OCI-LY3 (cell line): ENCODE measurements at regions not wholly inside any gene's neighbourhood (a gene's known extent, or its start where the extent isn't known, plus 50 kb on each side); places are given as distances from the start of the nearest gene placed in this dataset.

Experiments used
- H2AFZ ChIP-seq: fragments of 200-600, 300-600 bp; shearing (Covaris generic); 2 replicates; pipeline ENCODE4 v1.6.0; 2014; ENCODE audit warnings: antibody characterized with exemption, low read depth, low read length
- H3K27ac ChIP-seq: fragments of 200-600, 300-600 bp; sonication (generic); 2 replicates; pipeline ENCODE4 v1.5.1; 2014; ENCODE audit warnings: mild to moderate bottlenecking, low read length, moderate library complexity, mixed read lengths
- H3K27me3 ChIP-seq: fragments of 200-600, 300-600 bp; sonication (generic); 2 replicates; pipeline ENCODE4 v1.6.1; 2014; ENCODE audit warnings: low read depth, low read length, mixed read lengths
- H3K36me3 ChIP-seq: fragments of 200-600, 300-600 bp; sonication (generic); replicated peaks from 2 replicates; pipeline ENCODE3; 2014; ENCODE audit warnings: low read depth, low read length, mixed read lengths
- H3K4me1 ChIP-seq: fragments of 300-600, 200-600 bp; sonication (generic); 2 replicates; pipeline ENCODE4 v1.6.1; 2014; ENCODE audit warnings: low read length, mixed read lengths
- H3K4me2 ChIP-seq: fragments of 200-600, 300-600 bp; sonication (generic); 2 replicates; pipeline ENCODE4 v1.6.1; 2014; ENCODE audit warnings: low read length, mixed read lengths
- H3K4me3 ChIP-seq: fragments of 300-600, 200-600 bp; sonication (generic); 2 replicates; pipeline ENCODE4 v1.5.1; 2014; ENCODE audit warnings: antibody characterized with exemption, mild to moderate bottlenecking, low read length, moderate library complexity
- H3K79me2 ChIP-seq: fragments of 300-600, 200-600 bp; shearing (Covaris generic); 2 replicates; pipeline ENCODE4 v1.6.1; 2014; ENCODE audit warnings: mild to moderate bottlenecking, low read length, mixed read lengths
- H3K9ac ChIP-seq: fragments of 300-600, 200-600 bp; shearing (Covaris generic); 2 replicates; pipeline ENCODE4 v1.6.0; 2014; ENCODE audit warnings: mild to moderate bottlenecking, low read length, moderate library complexity
- H3K9me3 ChIP-seq: fragments of 200-600, 300-600 bp; shearing (Covaris generic); 2 replicates; pipeline ENCODE4 v1.6.1; 2014; ENCODE audit warnings: low read length, mixed read lengths; ENCODE audit not compliant: insufficient read depth
- H4K20me1 ChIP-seq: fragments of 200-600, 300-600 bp; sonication (generic); 2 replicates; pipeline ENCODE4 v1.6.1; 2016; ENCODE audit warnings: low read length, mixed read lengths; ENCODE audit not compliant: insufficient read depth
- EZH2phosphoT487 ChIP-seq: fragments of 200-600 bp; shearing (Covaris generic); IDR thresholded peaks from 2 replicates; pipeline ENCODE4 v1.6.1; 2018; ENCODE audit warnings: antibody characterized with exemption, mixed run types, low read depth
- TF ChIP-seq, protein P1 (sequence below): fragments of 200-600, 300-600 bp; sonication (generic); IDR thresholded peaks from 2 replicates; pipeline ENCODE4 v1.5.1; 2014; ENCODE audit warnings: antibody characterized with exemption, low read length, low read depth

DNA sequence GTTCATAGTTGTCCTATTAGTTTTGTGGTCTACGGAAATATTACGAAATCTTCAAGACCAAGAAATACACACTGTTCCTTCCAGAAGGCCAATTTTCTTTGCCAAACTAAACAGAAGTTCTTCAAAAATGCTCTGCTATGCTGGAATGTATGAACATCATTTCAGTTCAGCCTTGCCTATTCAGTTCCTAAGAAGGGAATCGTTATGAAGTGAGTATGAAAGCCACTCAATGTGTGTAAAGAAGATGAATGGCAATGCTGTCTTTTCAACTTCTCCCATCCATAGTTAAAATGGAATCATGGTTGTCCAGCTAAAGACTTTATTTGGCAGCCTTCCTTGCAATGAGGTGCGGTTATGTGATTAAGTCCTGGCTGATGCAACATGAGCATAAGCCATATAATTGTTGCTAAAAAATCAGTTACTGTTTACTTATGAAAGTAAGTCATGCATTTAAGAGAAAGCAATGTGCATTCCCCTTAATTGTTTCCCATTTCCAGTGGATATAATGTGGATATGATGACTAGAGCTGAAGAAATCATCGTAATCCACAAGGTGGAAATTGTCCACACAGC lies 73.8 kb upstream of the PTPRR start:
- H3K9me3 ChIP-seq = no peaks in the 10 kb centered on the region
- H3K27ac ChIP-seq = no peak overlapping the region
- no peak overlapping the region for H3K9ac ChIP-seq
- H2AFZ ChIP-seq = no peak overlapping the region
- H3K79me2 ChIP-seq = no peaks in the 10 kb centered on the region
- H3K4me3 ChIP-seq = no peak overlapping the region
- no peaks in the 10 kb centered on the region for H3K36me3 ChIP-seq
- TF ChIP-seq, protein P1, sequence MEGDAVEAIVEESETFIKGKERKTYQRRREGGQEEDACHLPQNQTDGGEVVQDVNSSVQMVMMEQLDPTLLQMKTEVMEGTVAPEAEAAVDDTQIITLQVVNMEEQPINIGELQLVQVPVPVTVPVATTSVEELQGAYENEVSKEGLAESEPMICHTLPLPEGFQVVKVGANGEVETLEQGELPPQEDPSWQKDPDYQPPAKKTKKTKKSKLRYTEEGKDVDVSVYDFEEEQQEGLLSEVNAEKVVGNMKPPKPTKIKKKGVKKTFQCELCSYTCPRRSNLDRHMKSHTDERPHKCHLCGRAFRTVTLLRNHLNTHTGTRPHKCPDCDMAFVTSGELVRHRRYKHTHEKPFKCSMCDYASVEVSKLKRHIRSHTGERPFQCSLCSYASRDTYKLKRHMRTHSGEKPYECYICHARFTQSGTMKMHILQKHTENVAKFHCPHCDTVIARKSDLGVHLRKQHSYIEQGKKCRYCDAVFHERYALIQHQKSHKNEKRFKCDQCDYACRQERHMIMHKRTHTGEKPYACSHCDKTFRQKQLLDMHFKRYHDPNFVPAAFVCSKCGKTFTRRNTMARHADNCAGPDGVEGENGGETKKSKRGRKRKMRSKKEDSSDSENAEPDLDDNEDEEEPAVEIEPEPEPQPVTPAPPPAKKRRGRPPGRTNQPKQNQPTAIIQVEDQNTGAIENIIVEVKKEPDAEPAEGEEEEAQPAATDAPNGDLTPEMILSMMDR = no peak
- TF ChIP-seq EZH2phosphoT487 = no peak
- H3K4me2 ChIP-seq = no peak overlapping the region
- no peaks in the 10 kb centered on the region for H3K27me3 ChIP-seq
- H4K20me1 ChIP-seq = no peaks in the 10 kb centered on the region
- H3K4me1 ChIP-seq = no peaks in the 10 kb centered on the region

DNA sequence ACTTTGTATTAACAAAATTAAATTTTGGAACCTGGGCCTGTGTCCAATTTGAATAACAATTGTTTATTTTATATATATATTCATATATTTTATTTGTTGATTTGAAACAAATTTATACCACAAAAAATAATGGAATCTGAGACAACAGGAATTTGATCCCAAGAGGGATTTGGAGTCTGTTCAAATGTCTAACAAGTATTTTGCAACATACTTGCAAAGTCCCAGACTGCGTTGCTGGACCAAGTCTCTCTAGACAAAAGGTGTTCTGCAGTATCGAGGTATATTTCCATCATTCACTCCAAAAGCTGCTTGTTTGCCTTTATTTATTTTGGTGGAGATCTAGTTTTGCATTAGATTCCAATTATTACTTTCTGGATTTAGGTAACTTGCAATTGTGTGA lies 68.7 kb upstream of the PTPRR start:
- Histone ChIP-seq H3K4me1 (no peaks in the 10 kb centered on the region), H2AFZ (no peak overlapping the region), H3K36me3 (no peaks in the 10 kb centered on the region), H3K9me3 (no peaks in the 10 kb centered on the region), H3K79me2 (no peaks in the 10 kb centered on the region), H4K20me1 (no peaks in the 10 kb centered on the region), H3K4me2 (no peak overlapping the region), H3K27ac (no peak overlapping the region), H3K27me3 (no peaks in the 10 kb centered on the region), H3K4me3 (no peak overlapping the region), H3K9ac (no peak overlapping the region)
- TF ChIP-seq EZH2phosphoT487 = no peak

DNA sequence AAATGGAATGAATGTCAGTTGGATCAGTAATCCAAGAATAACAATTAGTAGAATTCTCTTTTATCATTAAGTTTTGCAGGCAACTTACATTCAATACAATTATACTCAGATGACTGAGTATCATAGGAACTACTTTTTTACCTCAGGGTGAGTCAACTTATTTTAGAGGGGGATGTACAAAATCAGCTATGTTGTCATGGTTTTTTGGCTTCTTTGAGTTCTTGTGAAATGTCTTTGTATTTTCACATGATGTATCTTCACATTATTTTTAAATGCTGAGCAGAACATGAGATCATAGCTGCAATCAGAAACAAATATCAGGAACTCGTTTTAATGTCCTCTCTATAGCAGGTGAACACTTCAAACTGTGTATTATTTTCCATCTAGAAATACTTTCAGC lies 65.3 kb upstream of the PTPRR start:
- Histone ChIP-seq H3K79me2 (no peaks in the 10 kb centered on the region), H3K27me3 (no peaks in the 10 kb centered on the region)
- no peak for TF ChIP-seq EZH2phosphoT487
- TF ChIP-seq, protein P1 = no peak

DNA sequence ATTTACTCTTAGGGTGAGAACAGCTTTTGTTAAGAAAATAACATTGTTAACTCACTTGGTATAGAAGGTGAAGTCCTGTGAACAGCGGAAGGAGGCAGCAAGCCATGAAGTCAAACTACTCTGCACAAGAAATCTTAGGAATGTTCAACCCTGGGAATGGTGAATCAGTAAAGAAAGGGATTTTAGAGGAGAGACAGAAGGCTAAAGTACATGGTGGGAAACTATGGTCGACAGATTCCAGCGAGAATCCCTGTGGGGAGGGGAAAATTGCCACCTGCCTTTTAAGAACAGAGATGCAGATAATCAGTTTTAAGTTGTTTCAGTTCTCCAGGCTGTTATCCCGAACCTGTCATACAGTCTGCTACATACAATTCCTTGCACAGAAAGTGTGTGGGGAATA lies 63.2 kb upstream of the PTPRR start:
- no peak overlapping the region for H3K27ac ChIP-seq
- H3K36me3 ChIP-seq = no peaks in the 10 kb centered on the region
- H3K9ac ChIP-seq = no peak overlapping the region

More for the DNA sequence above, 65.3 kb upstream of the PTPRR start:
- no peaks in the 10 kb centered on the region for H3K9me3 ChIP-seq
- H3K4me1 ChIP-seq = no peaks in the 10 kb centered on the region
- no peak overlapping the region for H3K4me2 ChIP-seq
- H3K9ac ChIP-seq = no peak overlapping the region
- H3K36me3 ChIP-seq = no peaks in the 10 kb centered on the region
- no peaks in the 10 kb centered on the region for H4K20me1 ChIP-seq
- no peak overlapping the region for H2AFZ ChIP-seq
- no peak overlapping the region for H3K27ac ChIP-seq
- no peak overlapping the region for H3K4me3 ChIP-seq

More for the DNA sequence above, 63.2 kb upstream of the PTPRR start:
- Histone ChIP-seq H3K79me2 (no peaks in the 10 kb centered on the region), H2AFZ (no peak overlapping the region), H3K9me3 (no peaks in the 10 kb centered on the region), H3K27me3 (no peaks in the 10 kb centered on the region), H3K4me1 (no peaks in the 10 kb centered on the region), H3K4me2 (no peak overlapping the region), H3K4me3 (no peak overlapping the region), H4K20me1 (no peaks in the 10 kb centered on the region)
- TF ChIP-seq, protein P1 = no peak
- no peak for TF ChIP-seq EZH2phosphoT487
